ENCODE measurements at regions not wholly inside any gene's neighbourhood (a gene's known extent, or its start where the extent isn't known, plus 50 kb on each side); places are given as distances from the start of the nearest gene placed in this dataset.
"Not testable (repeated sequence)": the region's sequence is repeated elsewhere in the genome, so short reads cannot be mapped to it uniquely, and the experiment has no call there.

DNA sequence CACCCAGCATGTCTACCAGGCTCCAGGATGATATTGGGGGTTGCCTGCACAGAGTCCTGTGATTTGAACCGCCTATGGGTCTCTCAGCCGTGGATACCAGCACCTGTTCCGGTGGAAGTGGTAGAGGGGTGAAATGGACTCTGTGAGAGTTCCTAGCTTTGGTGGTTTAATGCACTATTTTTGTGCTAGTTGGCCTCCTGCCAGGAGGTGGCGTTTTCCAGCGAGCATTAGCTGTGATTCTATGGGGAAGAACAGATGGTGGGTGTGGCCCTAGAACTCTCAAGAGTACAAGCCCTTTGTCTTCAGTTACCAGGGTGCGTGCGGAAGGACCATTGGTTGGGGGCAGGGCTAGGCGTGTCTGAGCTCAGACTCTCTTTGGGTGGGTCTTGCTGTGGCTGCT is 316.9 kb upstream of the AMOT start:
- no peaks in the 10 kb centered on the region for H3F3A ChIP-seq (ENCODE audit: insufficient read depth)
- H3K9ac ChIP-seq (ENCODE audit: low read length), result no peak overlapping the region
- no peaks in the 10 kb centered on the region for H4K20me1 ChIP-seq (ENCODE audit: low read depth, low read length)
- no peaks in the 10 kb centered on the region for H3K9me3 ChIP-seq (ENCODE audit: insufficient read depth, low read length)
- no peak overlapping the region for H2AFZ ChIP-seq (ENCODE audit: low read depth, low read length, severe bottlenecking)
- no peak overlapping the region for H3K4me3 ChIP-seq (ENCODE audit: insufficient read depth, low read length, poor library complexity, severe bottlenecking)
- no peak overlapping the region for H3K27ac ChIP-seq (ENCODE audit: low read depth, low read length)
- no peaks in the 10 kb centered on the region for H3K79me2 ChIP-seq (ENCODE audit: insufficient read depth, low read length)
- no peaks in the 10 kb centered on the region for H3K27me3 ChIP-seq (ENCODE audit: low read length)
- no peaks in the 10 kb centered on the region for H3K36me3 ChIP-seq (ENCODE audit: low read length)
- no peaks in the 10 kb centered on the region for H3K9me2 ChIP-seq (replicated peaks; ENCODE audit: insufficient read depth, low read length)
- TF ChIP-seq EZH2phosphoT487 (conservative IDR thresholded peaks at IDR 0.05; ENCODE audit: low read length), result no peak
- TF ChIP-seq, protein P1, sequence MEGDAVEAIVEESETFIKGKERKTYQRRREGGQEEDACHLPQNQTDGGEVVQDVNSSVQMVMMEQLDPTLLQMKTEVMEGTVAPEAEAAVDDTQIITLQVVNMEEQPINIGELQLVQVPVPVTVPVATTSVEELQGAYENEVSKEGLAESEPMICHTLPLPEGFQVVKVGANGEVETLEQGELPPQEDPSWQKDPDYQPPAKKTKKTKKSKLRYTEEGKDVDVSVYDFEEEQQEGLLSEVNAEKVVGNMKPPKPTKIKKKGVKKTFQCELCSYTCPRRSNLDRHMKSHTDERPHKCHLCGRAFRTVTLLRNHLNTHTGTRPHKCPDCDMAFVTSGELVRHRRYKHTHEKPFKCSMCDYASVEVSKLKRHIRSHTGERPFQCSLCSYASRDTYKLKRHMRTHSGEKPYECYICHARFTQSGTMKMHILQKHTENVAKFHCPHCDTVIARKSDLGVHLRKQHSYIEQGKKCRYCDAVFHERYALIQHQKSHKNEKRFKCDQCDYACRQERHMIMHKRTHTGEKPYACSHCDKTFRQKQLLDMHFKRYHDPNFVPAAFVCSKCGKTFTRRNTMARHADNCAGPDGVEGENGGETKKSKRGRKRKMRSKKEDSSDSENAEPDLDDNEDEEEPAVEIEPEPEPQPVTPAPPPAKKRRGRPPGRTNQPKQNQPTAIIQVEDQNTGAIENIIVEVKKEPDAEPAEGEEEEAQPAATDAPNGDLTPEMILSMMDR (IDR thresholded peaks at IDR 0.05; ENCODE audit: insufficient read depth, low read length, poor library complexity, severe bottlenecking), result no peak
- H3K4me2 ChIP-seq (ENCODE audit: low read depth, low read length, poor library complexity, severe bottlenecking), result no peak overlapping the region

DNA sequence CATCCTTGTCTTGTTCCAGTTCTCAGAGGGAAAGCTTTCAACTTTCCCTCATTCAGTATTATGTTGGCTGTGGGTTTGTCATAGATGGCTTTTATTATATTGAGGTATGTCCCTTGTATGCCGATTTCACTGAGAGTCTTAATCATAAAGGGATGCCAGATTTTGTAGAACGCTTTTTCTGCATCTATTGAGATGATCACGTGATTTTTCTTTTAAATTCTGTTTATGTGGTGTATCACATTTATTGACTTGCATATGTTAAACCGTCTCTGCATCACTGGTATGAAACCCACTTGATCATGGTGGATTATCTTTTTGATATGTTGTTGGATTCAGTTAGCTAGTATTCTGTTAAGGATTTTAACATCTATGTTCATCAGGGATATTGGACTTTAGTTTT is 313.7 kb upstream of the AMOT start:
- H3K27me3 ChIP-seq (ENCODE audit: low read length); H3K79me2 ChIP-seq (ENCODE audit: insufficient read depth, low read length); H2AFZ ChIP-seq (ENCODE audit: low read depth, low read length, severe bottlenecking); H3K27ac ChIP-seq (ENCODE audit: low read depth, low read length); H3K9ac ChIP-seq (ENCODE audit: low read length); H3K36me3 ChIP-seq (ENCODE audit: low read length); H3K4me2 ChIP-seq (ENCODE audit: low read depth, low read length, poor library complexity, severe bottlenecking); H3K9me3 ChIP-seq (ENCODE audit: insufficient read depth, low read length); H3K9me2 ChIP-seq (replicated peaks; ENCODE audit: insufficient read depth, low read length); H4K20me1 ChIP-seq (ENCODE audit: low read depth, low read length); H3K4me3 ChIP-seq (ENCODE audit: insufficient read depth, low read length, poor library complexity, severe bottlenecking); H3F3A ChIP-seq (ENCODE audit: insufficient read depth): not testable (repeated sequence)

DNA sequence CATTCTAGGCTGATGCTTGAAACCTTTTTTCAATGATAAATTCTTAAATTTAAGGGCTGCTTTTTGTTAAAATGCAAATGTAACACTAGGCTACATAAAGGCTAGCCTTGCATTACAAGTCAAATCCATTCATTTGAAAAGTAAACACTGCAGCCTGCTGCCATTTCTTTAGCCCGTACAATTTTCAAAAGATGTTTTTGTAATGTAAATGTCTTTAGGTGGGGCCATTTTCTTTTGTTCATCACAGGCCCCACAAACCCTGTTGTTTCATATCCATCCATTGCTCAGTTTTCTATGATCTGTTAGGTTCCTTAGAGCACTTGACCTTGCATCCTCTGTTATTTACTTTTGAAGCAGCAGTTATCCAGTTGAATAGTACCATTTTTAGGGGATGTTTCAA is 296.2 kb upstream of the AMOT start:
- Histone ChIP-seq H3K4me2 (ENCODE audit: low read depth, low read length, poor library complexity, severe bottlenecking) (no peak overlapping the region), H3K4me3 (ENCODE audit: insufficient read depth, low read length, poor library complexity, severe bottlenecking) (no peak overlapping the region), H3K9ac (ENCODE audit: low read length) (no peak overlapping the region), H3F3A (ENCODE audit: insufficient read depth) (no peaks in the 10 kb centered on the region), H3K36me3 (ENCODE audit: low read length) (no peaks in the 10 kb centered on the region), H3K79me2 (ENCODE audit: insufficient read depth, low read length) (no peaks in the 10 kb centered on the region), H3K9me2 (replicated peaks; ENCODE audit: insufficient read depth, low read length) (no peaks in the 10 kb centered on the region), H3K9me3 (ENCODE audit: insufficient read depth, low read length) (no peaks in the 10 kb centered on the region), H3K27me3 (ENCODE audit: low read length) (no peaks in the 10 kb centered on the region), H3K27ac (ENCODE audit: low read depth, low read length) (no peak overlapping the region), H4K20me1 (ENCODE audit: low read depth, low read length) (no peaks in the 10 kb centered on the region), H2AFZ (ENCODE audit: low read depth, low read length, severe bottlenecking) (no peak overlapping the region)
- TF ChIP-seq, protein P1 (IDR thresholded peaks at IDR 0.05; ENCODE audit: insufficient read depth, low read length, poor library complexity, severe bottlenecking), result no peak
- no peak for TF ChIP-seq EZH2phosphoT487 (conservative IDR thresholded peaks at IDR 0.05; ENCODE audit: low read length)

DNA sequence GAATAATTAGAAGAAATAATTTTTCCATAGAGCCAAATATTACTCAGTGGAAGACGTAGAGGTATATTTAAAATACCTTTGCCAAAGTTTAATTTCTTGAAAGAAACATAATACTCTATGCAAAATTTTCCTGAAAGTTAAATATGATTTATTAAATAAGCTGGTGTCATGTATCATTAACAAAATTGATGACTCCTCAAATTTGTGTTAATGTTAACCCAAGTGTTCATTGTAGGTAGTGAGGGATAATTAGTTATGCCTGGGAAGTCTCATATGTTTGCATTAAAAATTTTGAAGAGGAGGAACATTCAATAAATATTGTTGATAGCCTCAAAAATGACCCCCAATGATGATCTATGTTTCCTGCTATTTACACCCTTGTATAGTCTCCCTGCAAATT is 292.7 kb upstream of the AMOT start:
- Histone ChIP-seq H2AFZ (ENCODE audit: low read depth, low read length, severe bottlenecking) (no peak overlapping the region), H3K4me3 (ENCODE audit: insufficient read depth, low read length, poor library complexity, severe bottlenecking) (no peak overlapping the region), H3K9me3 (ENCODE audit: insufficient read depth, low read length) (no peaks in the 10 kb centered on the region), H3K9ac (ENCODE audit: low read length) (no peak overlapping the region), H3K27ac (ENCODE audit: low read depth, low read length) (no peak overlapping the region), H3K4me2 (ENCODE audit: low read depth, low read length, poor library complexity, severe bottlenecking) (no peak overlapping the region), H3K79me2 (ENCODE audit: insufficient read depth, low read length) (no peaks in the 10 kb centered on the region), H4K20me1 (ENCODE audit: low read depth, low read length) (no peaks in the 10 kb centered on the region), H3K27me3 (ENCODE audit: low read length) (no peaks in the 10 kb centered on the region), H3K9me2 (replicated peaks; ENCODE audit: insufficient read depth, low read length) (no peaks in the 10 kb centered on the region), H3F3A (ENCODE audit: insufficient read depth) (no peaks in the 10 kb centered on the region), H3K36me3 (ENCODE audit: low read length) (no peaks in the 10 kb centered on the region)
- TF ChIP-seq EZH2phosphoT487 (conservative IDR thresholded peaks at IDR 0.05; ENCODE audit: low read length), result no peak
- TF ChIP-seq, protein P1 (IDR thresholded peaks at IDR 0.05; ENCODE audit: insufficient read depth, low read length, poor library complexity, severe bottlenecking), result no peak
